ENCODE measurements at regions not wholly inside any gene's neighbourhood (a gene's known extent, or its start where the extent isn't known, plus 50 kb on each side); places are given as distances from the start of the nearest gene placed in this dataset.
A peak's percentile ranks its signal among the peaks of the same experiment; 100 is the strongest.
"Not testable (repeated sequence)": the region's sequence is repeated elsewhere in the genome, so short reads cannot be mapped to it uniquely, and the experiment has no call there.

- no peak for DNase-seq
Observed at GRCh38 chr1:174105086-174105485, 54.2 kb upstream of the RABGAP1L start.

DNA sequence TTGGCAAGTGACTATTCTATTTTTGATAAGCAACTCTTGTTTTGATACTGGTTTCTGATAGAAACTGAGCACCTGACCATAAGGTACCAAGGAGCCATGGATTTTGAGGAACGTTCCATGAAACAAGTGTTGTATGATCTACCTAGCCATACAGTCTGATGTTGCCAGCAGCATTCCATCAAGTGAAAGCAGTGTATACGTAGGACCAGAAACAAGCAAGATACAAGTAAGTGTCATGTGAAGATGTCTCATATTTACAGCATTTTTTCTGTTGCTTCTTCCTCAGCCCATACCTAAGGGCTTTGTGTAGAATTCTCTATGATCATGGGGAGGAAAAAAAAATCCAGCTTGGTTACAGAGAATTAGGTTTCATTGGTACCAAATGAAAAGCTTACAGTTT lies 55.6 kb upstream of the RABGAP1L start:
- DNase-seq, result no peak

DNA sequence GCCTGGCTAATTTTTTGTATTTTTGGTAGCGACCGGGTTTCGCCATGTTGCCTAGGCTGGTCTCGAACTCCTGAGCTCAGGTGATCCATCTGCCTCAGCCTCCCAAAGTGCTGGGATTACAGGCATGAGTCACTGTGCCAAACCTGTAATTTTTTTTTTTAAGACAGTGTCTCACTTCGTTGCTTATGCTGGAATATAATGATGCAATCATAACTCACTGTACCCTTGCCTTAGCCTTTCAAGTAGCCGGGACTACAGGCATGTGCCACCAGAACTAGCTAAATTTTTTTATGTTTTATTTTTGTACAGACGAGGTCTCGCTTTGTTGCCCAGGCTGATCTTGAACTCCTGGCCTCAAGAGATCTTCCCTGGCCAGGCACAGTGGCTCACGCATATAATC lies 57.3 kb upstream of the RABGAP1L start:
- DNase-seq, result not testable (repeated sequence)

- no peak for DNase-seq
Observed at GRCh38 chr1:174097426-174097825, 61.9 kb upstream of the RABGAP1L start.

GRCh38 chr1:174093789-174094188 lies 65.5 kb upstream of the RABGAP1L start:
- peak in 1 of 2 donors; percentile 6 for DNase-seq

- no peak for DNase-seq
Observed at GRCh38 chr1:174090471-174090870, 68.3 kb upstream of the RC3H1 start.

DNA sequence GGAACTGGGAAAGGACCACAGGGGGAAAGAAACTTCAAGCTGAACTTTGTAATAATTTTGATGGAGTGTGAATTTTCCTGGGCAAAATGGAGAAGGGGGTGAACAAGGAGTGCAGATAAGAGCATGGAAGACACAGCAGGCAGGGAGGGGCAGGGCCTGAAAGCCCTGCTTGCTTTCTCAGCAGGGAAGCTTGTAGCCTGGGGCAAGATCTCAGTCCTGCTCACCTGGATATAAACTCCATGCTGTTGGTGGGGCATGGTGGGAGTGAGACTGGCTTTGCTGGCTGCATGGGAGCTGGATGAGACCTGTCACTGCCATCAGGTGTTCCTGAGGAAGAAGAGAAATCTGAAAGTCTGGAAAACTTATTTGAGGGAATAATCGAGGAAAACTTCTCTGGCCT lies 58.7 kb upstream of the RC3H1 start:
- no peak for DNase-seq

DNA sequence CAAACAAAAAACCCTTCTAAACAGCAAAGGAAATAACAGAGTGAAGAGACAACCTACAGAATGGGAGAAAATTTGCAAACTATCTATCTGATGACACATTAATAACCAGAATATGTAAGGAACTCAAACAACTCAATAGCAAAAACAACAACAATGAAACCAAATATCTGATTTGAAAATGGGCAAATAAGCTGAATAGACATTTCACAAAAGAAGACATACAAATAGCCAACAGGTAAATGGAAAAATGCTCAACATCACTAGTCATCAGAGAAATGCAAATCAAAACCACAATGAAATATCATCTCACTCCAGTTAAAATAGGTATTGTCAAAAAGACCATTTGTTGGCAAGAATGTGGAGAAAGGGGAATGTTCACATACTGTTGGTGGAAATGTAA lies 57.6 kb upstream of the RC3H1 start:
- DNase-seq, result no peak

- DNase-seq, result not testable (repeated sequence)
Observed at GRCh38 chr1:174078916-174079315, 56.8 kb upstream of the RC3H1 start.

- no peak for DNase-seq
Observed at GRCh38 chr1:174077749-174078490, 55.8 kb upstream of the RC3H1 start.

DNA sequence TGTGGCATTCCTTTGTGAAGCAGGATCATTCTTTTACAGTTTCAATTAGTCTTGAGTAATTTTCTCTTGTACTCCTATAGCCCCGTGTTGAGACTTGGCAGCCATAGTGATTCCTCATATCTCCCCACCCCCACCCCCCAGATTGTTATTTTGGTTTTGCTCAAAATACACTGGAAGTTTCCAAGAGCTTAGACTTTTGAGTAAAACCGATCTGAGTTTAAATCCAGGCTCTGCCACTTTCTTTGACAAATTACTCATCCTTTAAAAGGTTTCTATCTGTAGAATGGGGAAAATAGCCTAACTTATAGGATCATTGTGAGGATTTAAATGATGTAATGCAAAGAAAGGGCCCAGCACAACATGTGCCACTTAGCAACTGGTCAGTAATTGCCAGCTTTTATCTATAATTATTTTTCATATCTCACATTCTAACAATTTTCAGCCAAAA lies 53.1 kb upstream of the RC3H1 start:
- DNase-seq, result no peak

DNA sequence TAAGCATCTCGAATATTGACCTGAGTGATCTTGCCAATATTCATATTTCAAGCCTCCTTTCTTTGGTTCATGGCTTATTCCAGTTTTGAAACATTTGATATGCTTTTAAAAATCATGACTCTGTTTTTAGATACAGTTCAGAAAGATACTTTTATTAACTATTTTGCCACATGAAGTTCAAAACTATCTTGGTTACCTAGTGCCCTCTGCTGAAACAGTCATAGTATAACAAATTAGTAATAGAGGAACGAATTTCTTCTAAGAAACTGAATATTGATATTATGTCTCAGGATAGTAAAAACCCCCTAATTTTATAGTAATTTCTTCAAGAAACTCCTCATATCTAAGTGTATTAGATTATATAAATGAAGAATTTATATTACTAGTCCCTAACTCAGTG lies 52.6 kb upstream of the RC3H1 start:
- peak in 1 of 2 donors; percentile 37 for DNase-seq

GRCh38 chr1:174072581-174072980 lies 50.4 kb upstream of the RC3H1 start:
- DNase-seq, result no peak
